ENCODE measurements at regions not wholly inside any gene's neighbourhood (a gene's known extent, or its start where the extent isn't known, plus 50 kb on each side); places are given as distances from the start of the nearest gene placed in this dataset.
"Not testable (repeated sequence)": the region's sequence is repeated elsewhere in the genome, so short reads cannot be mapped to it uniquely, and the experiment has no call there.

DNA sequence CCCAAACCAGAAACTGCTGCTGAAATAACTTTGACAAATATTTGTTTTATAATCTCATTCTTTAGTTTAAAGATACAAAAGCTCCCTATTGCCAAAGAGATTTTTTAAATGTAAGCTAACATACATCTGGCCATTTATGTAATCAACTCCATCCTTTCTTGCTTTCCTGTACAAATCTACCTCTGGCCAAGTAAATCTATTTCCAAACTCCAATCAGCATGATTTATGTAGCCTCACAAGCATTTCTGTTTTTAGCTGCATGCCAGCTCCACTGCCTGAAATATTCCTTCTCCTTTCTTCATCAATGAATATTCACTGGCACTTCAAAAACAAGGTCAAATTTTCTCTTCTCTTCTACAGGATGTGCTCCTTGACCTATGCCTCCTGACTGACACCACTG is 80.0 kb downstream of the SHOX2 start:
- no peak for DNase-seq (ENCODE audit: low read depth)

DNA sequence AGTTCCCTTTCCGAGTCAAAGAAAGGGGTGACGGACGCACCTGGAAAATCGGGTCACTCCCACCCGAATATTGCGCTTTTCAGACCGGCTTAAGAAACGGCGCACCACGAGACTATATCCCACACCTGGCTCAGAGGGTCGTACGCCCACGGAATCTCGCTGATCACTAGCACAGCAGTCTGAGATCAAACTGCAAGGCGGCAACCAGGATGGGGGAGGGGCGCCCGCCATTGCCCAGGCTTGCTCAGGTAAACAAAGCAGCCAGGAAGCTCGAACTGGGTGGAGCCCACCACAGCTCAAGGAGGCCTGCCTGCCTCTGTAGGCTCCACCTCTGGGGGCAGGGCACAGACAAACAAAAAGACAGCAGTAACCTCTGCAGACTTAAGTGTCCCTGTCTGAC is 86.3 kb downstream of the SHOX2 start:
- DNase-seq (ENCODE audit: low read depth): not testable (repeated sequence)

DNA sequence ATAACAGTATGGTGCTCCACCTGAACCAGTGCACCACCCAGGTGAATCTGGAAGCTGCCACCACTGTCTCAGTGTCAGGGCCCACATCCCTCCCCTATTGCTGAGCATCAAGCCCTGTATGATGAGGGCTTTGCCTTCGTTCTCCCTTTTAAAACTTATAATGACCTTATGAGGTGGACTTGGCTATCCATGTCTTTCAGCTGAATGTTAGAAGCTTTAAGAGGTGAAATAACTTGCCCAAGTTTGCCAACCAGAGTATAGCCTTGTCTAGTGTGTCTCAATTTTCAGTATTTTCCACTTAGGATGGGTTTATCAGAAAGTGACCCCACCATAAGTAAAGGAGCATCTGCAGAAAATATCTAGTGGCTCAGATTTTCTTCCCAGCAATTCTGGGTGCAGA is 87.8 kb downstream of the SHOX2 start:
- DNase-seq (ENCODE audit: low read depth): no peak

DNA sequence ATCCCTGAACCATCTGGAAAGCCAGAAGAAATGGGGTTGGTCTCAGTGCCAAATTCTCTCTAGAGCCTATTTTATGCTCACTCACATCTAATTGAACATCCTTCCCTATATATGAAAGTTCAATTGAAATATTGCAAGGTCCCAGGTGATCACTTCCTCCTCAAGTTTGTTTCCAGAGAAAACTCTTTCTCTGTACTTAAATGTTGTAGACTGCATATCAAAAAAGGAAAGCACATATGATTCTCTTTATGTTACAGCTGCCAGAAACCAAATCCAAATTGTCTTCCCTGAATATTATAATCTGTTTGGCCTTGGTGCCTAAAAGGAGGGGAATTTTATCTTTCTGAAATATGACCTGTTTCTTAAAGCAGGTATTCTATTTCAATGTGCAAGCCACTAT is 93.3 kb downstream of the SHOX2 start:
- DNase-seq (ENCODE audit: low read depth): no peak

DNA sequence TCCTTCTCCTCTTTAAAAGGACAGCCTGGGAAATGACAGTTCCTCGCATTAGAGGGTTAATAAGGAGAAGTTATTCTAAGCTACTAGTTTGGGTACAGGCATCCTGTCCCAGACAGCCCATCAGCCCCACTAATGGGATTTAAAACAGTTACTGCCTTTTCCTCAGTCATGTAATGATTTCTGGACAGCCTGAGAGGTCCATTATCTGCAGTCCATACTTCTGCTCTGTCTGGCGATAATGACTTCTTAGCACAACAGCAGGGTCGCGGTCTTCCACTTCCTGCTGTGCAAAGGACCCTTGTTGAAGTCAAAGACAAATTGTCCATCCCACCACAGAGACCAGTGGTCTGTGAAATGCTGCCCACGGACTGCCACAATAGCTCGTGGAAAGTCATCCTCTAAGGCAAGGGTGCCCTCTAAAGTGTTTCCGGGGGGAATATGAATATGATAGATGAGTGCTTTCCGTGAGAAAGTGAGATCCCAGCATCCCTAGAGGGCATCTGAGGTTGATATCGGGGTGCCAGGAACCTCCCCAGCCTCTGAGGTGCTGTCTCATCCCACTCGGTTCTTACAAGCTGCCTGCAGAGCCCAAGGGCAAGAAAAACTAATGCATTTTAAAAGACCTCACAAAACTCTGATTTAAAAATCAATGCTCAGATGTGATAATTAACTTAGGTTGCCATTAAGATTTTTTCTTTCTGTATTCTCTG is 100.7 kb downstream of the SHOX2 start:
- DNase-seq (ENCODE audit: low read depth): no peak

DNA sequence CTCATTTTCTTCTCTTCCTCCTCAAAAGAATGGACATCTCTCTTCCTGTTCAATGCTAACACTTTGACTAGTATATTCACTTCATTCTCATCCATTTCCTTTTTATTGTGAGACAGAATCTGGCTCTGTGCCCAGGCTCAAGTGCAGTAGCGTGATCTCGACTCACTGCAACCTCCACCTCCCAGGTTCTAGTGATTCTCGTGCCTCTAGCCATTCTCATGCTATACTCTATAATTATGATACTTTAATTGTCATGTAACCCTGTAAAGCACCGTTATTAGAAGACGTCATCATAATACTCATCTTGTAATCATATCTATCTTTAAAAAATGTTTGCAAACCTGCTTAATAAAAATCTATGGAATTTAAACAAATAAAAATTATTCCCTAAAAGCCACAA is 107.0 kb downstream of the SHOX2 start:
- no peak for DNase-seq (ENCODE audit: low read depth)

DNA sequence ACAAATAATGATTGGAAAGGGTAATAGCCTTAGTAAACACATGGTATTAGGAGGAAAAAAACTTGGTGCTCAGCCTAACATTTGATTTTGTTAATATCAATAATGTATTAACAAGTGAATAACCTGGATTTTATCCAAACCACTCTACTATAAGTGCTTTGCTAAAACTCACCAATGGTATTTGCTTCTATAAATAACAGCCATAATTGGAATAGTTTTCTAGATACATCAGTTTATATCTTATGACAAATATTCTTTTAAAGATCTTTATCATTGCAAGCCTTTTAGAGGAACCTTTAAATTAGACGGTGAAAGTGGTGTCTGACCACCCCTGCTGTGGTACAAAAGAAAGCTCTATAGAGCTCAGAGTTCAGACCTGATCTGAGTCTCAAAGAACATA is 123.9 kb downstream of the SHOX2 start:
- no peak for DNase-seq (ENCODE audit: low read depth)

DNA sequence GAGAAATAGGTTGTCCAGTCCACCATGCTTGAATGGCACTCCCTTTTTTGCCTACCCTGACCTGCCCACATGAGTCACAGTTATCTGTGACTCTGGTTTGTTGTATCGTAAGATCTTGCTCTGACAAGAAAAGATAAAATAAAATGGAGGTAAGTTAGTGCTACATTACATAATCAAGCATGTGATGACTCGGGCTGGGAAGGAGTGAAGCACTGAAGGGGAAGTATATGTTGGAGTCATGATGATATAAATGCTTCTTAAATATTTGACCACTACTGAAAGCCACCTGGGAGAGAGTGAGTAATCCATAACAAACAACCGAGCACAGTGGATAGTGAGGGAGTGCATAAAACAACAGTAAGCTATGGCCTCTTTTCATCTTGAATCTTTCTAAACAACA is 124.4 kb downstream of the SHOX2 start:
- no peak for DNase-seq (ENCODE audit: low read depth)

DNA sequence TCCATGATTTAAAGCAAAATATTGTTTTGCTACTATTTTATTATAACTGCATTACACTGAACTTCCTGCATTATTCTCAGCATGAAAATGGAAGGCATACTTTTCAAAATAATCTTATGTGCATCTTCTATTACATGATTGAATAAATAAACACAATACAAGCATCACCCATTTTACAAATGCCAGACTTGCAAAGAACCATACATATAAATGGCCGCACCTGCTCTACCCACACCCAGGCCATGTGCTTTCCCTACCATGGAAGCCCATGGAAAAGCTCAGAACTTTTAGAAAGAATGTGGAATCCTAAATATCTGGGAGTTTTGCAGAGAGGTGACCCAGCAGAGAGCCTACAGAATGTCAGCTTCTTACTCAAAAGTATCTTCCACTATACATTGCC is 127.2 kb downstream of the SHOX2 start:
- no peak for DNase-seq (ENCODE audit: low read depth)

DNA sequence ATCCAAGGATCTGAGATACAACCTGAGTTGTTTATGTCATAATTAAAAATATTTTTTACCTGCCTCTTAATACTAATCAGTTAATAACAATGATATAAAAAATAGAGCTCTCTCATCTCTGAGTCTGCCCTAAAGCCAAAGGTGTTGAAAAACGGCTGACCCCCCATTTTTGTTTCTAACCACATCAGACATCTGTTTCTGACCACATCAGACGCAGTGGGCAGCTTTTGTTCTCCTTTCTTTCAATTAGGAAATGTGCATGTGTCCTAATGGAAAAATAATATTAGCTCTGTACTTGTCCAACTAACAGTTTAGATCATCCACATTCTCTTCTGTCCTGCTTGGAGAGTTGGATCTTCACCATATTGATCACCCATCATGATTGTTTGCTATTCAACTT is 144.6 kb downstream of the SHOX2 start:
- DNase-seq (ENCODE audit: low read depth): no peak

DNA sequence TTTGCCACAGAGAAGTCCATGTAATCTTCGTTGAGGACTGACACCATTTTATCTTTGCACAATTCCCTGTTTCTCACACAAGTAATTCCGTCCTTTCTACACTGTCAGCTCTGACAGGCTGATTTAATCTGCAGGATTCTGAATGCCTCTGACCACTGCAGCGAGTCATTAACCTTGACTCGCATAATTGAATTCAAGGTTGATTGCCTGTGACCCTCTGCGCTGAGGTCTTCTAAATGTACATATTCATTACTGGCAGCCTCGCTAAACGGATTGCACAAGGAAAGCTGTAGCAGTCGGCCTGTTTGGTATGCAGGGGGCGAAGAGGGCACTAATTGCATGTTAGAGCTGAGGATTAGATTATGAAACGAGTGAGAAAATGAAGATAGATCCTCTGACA is 147.8 kb downstream of the SHOX2 start:
- DNase-seq (ENCODE audit: low read depth): no peak

DNA sequence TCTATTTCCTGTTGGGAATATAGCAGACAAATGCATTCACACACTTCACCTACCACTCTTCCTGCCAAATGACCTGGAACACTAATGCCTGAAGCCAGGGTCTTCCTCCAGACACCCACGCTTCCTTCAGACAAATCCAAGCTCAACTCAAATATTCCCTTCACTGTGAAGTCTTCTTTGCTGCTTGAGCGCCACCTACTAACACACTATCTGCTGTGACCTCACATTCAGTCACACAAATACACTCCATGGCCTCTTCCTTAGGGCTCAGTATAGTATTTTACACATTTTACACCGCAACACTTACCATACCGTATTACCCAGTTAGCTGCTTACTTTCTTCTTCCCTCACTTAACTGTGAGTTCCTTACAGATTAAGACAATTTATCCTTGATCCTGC is 149.4 kb downstream of the SHOX2 start:
- DNase-seq (ENCODE audit: low read depth): no peak

DNA sequence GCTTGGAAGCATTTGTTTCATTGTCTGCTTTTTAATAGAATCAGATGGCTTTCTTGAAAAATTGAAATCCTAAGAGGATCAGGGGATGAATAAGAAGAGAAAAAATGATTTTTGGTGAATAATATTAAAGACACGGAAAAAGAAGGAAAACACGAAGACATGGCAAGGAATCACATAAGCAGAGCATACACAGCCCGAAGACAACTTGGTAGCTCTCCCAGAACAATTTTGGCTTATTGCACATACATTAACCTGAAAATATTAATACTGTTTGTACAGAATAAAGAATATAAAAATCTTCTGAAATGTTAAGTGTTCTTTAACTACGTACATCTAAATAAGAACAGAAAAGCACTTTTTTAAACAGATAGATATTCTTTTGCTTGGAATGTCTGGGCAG is 150.0 kb downstream of the SHOX2 start:
- DNase-seq (ENCODE audit: low read depth): no peak

DNA sequence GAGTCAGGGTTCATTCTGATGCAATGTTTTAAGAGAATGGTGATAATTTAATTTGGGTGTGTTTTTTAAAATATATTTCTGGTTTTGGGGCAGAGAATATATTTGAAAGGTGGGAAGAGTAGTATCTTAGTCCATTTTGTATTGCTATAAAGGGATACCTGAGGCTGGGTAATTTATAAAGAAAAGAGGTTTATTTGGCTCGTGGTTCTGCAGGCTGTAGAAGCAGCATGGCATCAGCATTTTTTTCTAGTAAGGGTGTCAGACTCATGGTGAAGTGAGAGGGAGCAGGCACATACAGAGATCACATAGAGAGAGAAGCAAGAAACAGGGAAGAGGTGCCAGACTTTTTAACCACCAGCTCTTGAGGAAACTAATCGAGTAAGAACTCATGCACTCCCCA is 152.7 kb downstream of the SHOX2 start:
- DNase-seq (ENCODE audit: low read depth): no peak

DNA sequence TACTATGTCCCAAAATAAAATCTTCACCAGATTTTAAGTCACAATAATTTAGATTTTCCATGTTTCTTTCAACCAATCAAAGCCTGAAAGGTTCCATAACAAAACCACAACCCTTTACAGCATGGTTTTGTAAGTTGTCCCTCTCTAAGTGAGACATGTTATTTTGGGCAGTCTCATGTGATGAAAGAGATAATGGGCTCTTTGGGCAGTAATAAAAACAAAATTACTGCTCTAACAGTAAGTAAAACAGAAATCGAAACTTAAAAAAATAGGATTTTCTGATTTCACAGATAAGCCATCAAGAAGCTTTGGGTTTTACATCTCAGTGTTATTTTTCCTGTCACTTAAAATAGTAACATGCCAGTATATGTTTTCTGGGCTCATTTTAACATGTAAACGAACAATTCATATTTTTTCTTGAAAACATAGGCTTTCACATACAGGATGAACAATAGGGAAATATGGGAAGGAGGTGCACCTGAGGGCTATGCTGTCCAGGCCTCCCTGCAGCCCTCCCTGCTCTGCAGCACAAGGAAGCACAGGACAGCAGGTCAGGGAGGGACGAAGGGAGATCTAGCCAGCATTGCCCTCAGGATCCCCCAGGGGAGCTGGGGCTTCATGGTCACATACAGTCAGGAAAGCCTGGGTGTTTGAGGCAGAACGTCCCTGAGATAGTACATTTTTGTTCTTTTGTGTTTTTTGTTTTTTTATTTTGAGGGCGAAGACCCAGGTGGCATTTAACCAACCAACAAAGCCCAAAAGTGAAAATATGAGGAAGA is 157.4 kb downstream of the SHOX2 start:
- no peak for DNase-seq (ENCODE audit: low read depth)

DNA sequence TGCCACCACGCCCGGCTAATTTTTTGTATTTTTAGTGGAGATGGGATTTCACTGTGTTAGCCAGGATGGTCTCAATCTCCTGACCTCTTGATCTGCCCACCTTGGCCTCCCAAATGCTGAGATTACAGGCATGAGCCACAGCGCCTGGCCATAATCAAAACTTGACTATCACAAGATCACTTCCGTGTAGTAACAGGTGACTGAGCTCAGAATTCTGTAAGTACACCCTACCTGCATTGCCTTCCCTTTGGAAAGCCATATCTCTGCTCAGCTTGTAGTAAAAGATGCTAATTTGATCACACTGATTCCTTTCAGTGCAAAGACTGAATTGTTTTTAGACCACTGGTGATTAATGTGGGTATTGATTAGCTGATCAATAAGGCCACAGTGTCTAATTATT is 167.1 kb downstream of the SHOX2 start:
- no peak for DNase-seq (ENCODE audit: low read depth)

DNA sequence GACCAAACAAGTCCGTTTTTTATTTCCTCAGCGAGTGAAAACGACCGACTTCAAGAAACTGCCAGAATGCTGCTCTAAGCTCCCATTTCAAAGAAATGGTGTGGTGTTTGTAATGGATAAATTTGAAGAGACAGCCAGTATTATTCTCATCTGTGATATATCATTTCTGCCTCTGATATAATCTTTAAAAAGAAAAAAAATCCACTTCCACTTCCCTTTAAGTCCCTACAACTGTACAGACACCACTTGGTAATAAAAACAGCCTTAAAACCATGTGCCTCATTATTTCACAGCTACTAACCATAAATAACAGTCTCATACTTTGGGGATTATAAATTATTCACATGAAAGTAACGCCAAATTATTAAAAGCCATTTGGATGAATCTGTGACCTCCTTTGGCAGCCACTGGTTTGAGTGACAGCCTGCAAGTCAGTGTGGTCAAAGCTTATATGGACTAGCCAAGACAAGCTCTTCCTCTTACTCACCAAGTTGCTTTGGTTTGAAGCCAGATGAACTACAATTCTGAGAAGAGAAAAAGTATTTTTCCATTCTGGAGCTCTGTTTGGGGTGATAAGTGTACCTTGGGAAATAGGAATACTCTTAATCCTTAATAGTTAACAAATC is 168.0 kb downstream of the SHOX2 start:
- no peak for DNase-seq (ENCODE audit: low read depth)

DNA sequence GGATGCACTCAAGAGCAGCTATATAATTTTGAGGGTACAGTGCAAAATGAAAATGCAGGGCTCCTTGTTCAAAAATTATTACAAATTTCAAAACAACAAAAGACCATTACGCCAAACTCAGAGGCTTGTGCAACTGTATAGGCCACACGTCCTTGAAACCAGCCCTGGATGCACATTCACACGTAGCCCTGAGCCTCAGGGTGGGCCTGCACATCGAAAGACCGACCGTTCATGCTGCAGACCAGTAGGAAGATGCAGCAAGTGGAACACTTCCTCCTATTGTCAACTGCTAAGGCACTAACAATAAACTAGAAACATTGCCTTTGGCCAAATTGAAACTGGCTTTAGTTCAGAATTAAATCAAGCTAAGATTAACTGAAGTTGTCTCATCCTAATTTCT is 174.7 kb downstream of the SHOX2 start:
- DNase-seq (ENCODE audit: low read depth): no peak

DNA sequence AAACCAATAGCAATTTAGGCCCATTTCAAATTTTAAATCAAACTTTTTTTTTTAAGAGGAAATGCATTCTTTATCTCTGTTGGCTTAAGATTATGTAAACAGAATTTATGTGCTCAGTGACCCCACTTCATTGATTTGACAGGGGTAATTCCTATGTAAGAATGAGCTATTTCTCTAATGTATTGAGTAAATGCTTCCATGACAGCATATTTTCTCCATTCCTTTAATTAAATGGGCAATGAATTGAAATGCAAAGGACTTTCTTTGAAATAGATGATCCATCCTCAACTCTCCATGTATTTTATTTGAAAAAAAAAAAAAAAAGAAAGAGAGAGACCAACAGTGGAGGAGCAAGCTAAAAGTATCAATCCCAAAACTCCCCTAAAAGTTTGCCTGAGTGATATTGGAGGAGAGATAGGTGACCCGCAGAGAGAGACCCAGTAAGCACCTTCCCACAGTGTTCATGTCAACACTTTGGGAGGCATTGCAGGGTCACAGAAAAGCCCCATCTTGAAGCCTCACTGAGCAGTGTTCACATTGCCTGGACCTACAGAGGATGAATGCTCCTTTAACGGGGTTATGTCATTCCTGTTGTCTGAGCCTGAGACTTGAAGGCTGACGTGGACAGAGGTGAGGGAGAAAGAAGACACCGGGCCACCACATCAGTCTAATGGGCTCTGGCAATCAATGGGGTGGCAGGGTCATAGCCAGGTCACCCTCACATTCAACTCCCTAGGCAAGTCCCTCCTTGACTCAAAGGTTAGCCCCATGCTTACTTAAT is 176.0 kb downstream of the SHOX2 start:
- no peak for DNase-seq (ENCODE audit: low read depth)

DNA sequence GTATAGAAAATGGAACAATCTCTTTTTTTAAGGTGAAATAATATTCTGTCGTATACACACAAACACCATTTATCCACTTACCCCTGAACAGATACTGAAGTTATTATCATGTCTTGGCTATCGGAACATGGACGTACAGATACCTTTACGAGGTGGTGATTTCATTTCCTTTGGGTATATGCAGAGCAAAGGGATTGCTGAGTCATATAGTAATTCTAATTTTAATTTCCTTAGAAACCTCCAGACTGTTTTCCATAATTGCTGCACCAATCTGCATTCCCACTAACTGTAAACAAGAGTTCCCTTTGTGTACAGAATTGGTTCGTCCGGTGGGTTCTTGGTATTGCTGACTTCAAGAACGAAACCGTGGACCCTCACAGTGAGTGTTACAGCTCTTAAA is 179.4 kb downstream of the SHOX2 start:
- DNase-seq (ENCODE audit: low read depth): no peak

DNA sequence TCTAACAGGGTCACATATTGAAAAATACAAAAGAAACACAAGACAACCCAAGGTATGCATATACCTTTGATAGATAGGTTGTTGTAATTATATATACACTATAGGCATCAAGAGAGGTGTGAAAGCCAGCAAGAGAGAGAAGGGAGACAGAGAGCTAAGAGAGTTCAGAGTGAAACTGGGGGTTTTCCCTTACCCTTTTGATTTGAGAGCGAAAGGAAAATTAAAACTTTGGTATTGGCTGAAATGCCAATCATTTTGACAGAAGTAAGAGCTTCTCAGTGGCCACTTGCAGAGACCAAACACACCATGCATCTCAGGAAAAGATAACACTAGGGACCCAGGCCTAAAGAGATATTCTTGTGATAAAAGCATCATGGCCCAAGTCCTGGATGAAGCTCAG is 183.6 kb downstream of the SHOX2 start:
- DNase-seq (ENCODE audit: low read depth): no peak

DNA sequence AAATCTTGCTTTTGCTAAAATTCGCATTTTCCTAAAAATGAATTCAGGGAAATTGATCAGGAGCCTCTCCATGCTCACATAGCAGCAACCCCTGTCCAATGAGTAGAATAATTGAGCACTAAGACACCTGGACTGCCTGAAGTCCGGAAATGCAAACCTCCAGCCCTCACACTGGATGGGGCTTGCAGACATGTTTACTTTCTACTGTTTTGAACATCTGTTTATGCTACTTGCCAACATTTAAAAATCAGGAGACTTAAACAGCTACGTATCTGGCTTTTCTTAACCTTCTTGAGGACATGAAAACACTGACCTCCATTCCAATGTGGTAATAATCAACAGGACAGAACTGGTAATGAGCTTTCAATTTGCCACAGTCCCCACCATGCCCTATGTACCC is 184.4 kb downstream of the SHOX2 start:
- DNase-seq (ENCODE audit: low read depth): no peak
